CD4-positive, alpha-beta T cell (primary cell): ENCODE measurements at regions not wholly inside any gene's neighbourhood (a gene's known extent, or its start where the extent isn't known, plus 50 kb on each side); places are given as distances from the start of the nearest gene placed in this dataset.

ENCODE experiments used
- ATAC-seq: fragments of 200-7000 bp; cut with Tn5 transposase; one replicate; pipeline ENCODE4 v1.10.0; 2022; ENCODE audit warnings: mild to moderate bottlenecking; ENCODE audit not compliant: poor library complexity
- CTCF ChIA-PET: fragments of 350-600 bp; sonication (Branson Sonifier 250); formaldehyde crosslinking; loops from one replicate; lab custom pipeline; 2021; ENCODE audit warnings: antibody characterized with exemption, inconsistent platforms; lab: Charles Lee
- POLR2A ChIA-PET: fragments of 350-600 bp; sonication (Branson Sonifier 250); formaldehyde crosslinking; loops from one replicate; lab custom pipeline; 2021; ENCODE audit warnings: antibody characterized with exemption, inconsistent platforms; lab: Charles Lee
- DNase-seq, 14 experiments: peaks; one replicate each; pipeline ENCODE4 v3.0.0-alpha.2; 2013 to 2020; ENCODE audit warnings: mixed read lengths in 2 of 14
- H3K27ac ChIP-seq, 2 donors: one replicate each; pipeline versions ENCODE4 v1.5.1 to v1.7.0; 2013; ENCODE audit warnings: low read length in 2 of 2, low read depth in 1 of 2, mild to moderate bottlenecking in 1 of 2
- H3K27me3 ChIP-seq, 2 experiments: 1 replicate in 1 of 2; 2 replicates in 1 of 2; pipeline versions ENCODE4 v1.6.1 to v1.7.0; 2013; ENCODE audit warnings: low read length in 2 of 2, control low read depth in 1 of 2, mild to moderate bottlenecking in 1 of 2, moderate library complexity in 1 of 2; ENCODE audit not compliant: insufficient read depth in 2 of 2, control insufficient read depth in 1 of 2
- H3K36me3 ChIP-seq: one replicate; pipeline ENCODE4 v1.6.1; 2013; ENCODE audit warnings: low read length, control low read depth; ENCODE audit not compliant: insufficient read depth
- H3K4me1 ChIP-seq: one replicate; pipeline ENCODE4 v1.6.1; 2013; ENCODE audit warnings: low read length, control low read depth; ENCODE audit not compliant: insufficient read depth
- H3K4me3 ChIP-seq: one replicate; pipeline ENCODE4 v1.5.1; 2013; ENCODE audit warnings: mild to moderate bottlenecking, low read length, moderate library complexity
- H3K9me3 ChIP-seq, 2 experiments: 1 replicate in 1 of 2; 2 replicates in 1 of 2; pipeline versions ENCODE4 v1.6.1 to v1.7.0; 2013; ENCODE audit warnings: low read length in 2 of 2, mild to moderate bottlenecking in 2 of 2, control low read depth in 1 of 2, moderate library complexity in 1 of 2; ENCODE audit not compliant: control insufficient read depth in 1 of 2, insufficient read depth in 1 of 2
- H3K27ac Mint-ChIP-seq: one replicate; pipeline ENCODE4 v1.8.0; 2020; ENCODE audit warnings: mixed read lengths
- H3K27me3 Mint-ChIP-seq: one replicate; pipeline ENCODE4 v1.8.0; 2021; ENCODE audit warnings: mixed read lengths
- H3K36me3 Mint-ChIP-seq: one replicate; pipeline ENCODE4 v1.8.0; 2021; ENCODE audit warnings: low read depth, mixed read lengths
- H3K4me1 Mint-ChIP-seq: one replicate; pipeline ENCODE4 v1.8.0; 2021; ENCODE audit warnings: low read depth, mixed read lengths
- H3K4me3 Mint-ChIP-seq: one replicate; pipeline ENCODE4 v1.8.0; 2020; ENCODE audit warnings: mild to moderate bottlenecking, mixed read lengths
- H3K9me3 Mint-ChIP-seq: one replicate; pipeline ENCODE4 v1.8.0; 2020; ENCODE audit warnings: mixed read lengths
- CTCF ChIP-seq: fragments of 200-600 bp; IDR thresholded peaks from one replicate; pipeline ENCODE4 v1.8.0; 2022; ENCODE audit warnings: antibody characterized with exemption, mild to moderate bottlenecking
- intact Hi-C, 2 experiments: fragments of 100-400 bp; cut with DNase I in 1 of 2; cut with micrococcal nuclease in 1 of 2; formaldehyde crosslinking; loops; one replicate each; pipeline versions ENCODE4 v1.15.1 to v1.9.0; 2023 to 2025; cut with DNase I, micrococcal nuclease

DNA sequence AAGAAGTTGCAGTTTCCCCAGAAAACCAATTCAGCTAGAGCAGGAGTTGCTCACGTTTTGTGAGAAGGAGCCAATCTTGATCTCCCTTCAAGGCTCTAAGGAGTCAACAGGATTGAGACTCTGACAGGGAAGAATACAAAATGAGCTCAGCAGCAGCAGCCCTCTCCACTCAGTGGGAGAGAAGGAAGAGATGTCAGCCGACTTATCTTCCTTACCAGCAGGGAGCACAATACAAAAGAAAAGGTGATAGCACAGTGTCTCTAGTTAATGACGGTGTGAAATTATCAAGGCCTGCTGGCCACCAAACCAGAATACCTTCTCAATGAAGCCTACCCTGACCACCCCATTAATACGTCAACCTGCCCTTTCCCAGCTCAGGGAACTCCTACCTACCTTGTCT lies 223.6 kb upstream of the TMPO start:
- CTCF ChIA-PET, result no interaction called here
- TF ChIP-seq CTCF, result no peak
- no peaks in the 10 kb centered on the region for H3K9me3 Mint-ChIP-seq

GRCh38 chr12:98294051-98294805 lies 221.2 kb upstream of the TMPO start:
- Histone ChIP-seq H3K36me3 (no peaks in the 10 kb centered on the region), H3K4me3 (no peak overlapping the region), H3K4me1 (no peaks in the 10 kb centered on the region), H3K27me3 (peaks cover 0 to 4% of the 10 kb centered on the region in 2 experiments), H3K27ac (no peak overlapping the region), H3K9me3 (no peaks in the 10 kb centered on the region)
- no peaks in the 10 kb centered on the region for H3K36me3 Mint-ChIP-seq
- no peak overlapping the region for H3K4me3 Mint-ChIP-seq
- CTCF ChIA-PET, result no interaction called here
- TF ChIP-seq CTCF, result no peak
- intact Hi-C loops, result no loop called here
- no peaks in the 10 kb centered on the region for H3K9me3 Mint-ChIP-seq
- DNase-seq (no peak), ATAC-seq (no peak)
- no peaks in the 10 kb centered on the region for H3K4me1 Mint-ChIP-seq
- H3K27me3 Mint-ChIP-seq, result peaks cover 41% of the 10 kb centered on the region
- POLR2A ChIA-PET, result no interaction called here
- H3K27ac Mint-ChIP-seq, result no peak overlapping the region

More for the DNA sequence above, 223.6 kb upstream of the TMPO start:
- DNase-seq (no peak), ATAC-seq (no peak)
- Histone ChIP-seq H3K27me3 (peaks cover 0 to 4% of the 10 kb centered on the region in 2 experiments), H3K36me3 (no peaks in the 10 kb centered on the region), H3K27ac (no peak overlapping the region), H3K4me3 (no peak overlapping the region), H3K9me3 (no peaks in the 10 kb centered on the region), H3K4me1 (no peaks in the 10 kb centered on the region)
- POLR2A ChIA-PET, result no interaction called here
- Mint-ChIP-seq H3K27ac (no peak overlapping the region), H3K36me3 (no peaks in the 10 kb centered on the region), H3K27me3 (peaks cover 48% of the 10 kb centered on the region), H3K4me1 (no peaks in the 10 kb centered on the region), H3K4me3 (no peak overlapping the region)
- intact Hi-C loops, result no loop called here

GRCh38 chr12:98295681-98296080 lies 219.7 kb upstream of the TMPO start:
- ATAC-seq, result no peak

More at GRCh38 chr12:98295681-98296080, 219.7 kb upstream of the TMPO start:
- CTCF ChIA-PET, result no interaction called here
- Mint-ChIP-seq H3K4me3 (no peak overlapping the region), H3K4me1 (no peaks in the 10 kb centered on the region), H3K36me3 (no peaks in the 10 kb centered on the region), H3K9me3 (no peaks in the 10 kb centered on the region), H3K27ac (no peak overlapping the region), H3K27me3 (peaks cover 43% of the 10 kb centered on the region)
- DNase-seq, result no peak
- intact Hi-C loops, result no loop called here
- Histone ChIP-seq H3K9me3 (no peaks in the 10 kb centered on the region), H3K4me1 (no peaks in the 10 kb centered on the region), H3K4me3 (no peak overlapping the region), H3K27ac (no peak overlapping the region), H3K36me3 (no peaks in the 10 kb centered on the region), H3K27me3 (peaks cover 0 to 4% of the 10 kb centered on the region in 2 experiments)
- no peak for TF ChIP-seq CTCF
- POLR2A ChIA-PET, result no interaction called here
